ENCODE measurements at regions not wholly inside any gene's neighbourhood (a gene's known extent, or its start where the extent isn't known, plus 50 kb on each side); places are given as distances from the start of the nearest gene placed in this dataset.

- TF ChIP-seq, protein P1, sequence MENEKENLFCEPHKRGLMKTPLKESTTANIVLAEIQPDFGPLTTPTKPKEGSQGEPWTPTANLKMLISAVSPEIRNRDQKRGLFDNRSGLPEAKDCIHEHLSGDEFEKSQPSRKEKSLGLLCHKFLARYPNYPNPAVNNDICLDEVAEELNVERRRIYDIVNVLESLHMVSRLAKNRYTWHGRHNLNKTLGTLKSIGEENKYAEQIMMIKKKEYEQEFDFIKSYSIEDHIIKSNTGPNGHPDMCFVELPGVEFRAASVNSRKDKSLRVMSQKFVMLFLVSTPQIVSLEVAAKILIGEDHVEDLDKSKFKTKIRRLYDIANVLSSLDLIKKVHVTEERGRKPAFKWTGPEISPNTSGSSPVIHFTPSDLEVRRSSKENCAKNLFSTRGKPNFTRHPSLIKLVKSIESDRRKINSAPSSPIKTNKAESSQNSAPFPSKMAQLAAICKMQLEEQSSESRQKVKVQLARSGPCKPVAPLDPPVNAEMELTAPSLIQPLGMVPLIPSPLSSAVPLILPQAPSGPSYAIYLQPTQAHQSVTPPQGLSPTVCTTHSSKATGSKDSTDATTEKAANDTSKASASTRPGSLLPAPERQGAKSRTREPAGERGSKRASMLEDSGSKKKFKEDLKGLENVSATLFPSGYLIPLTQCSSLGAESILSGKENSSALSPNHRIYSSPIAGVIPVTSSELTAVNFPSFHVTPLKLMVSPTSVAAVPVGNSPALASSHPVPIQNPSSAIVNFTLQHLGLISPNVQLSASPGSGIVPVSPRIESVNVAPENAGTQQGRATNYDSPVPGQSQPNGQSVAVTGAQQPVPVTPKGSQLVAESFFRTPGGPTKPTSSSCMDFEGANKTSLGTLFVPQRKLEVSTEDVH (IDR thresholded peaks at IDR 0.05; ENCODE audit: low read depth, partially characterized antibody) = no peak
- TF ChIP-seq RELA (IDR thresholded peaks at IDR 0.05; ENCODE audit: borderline replicate concordance, partially characterized antibody) = no peak
These were observed 99.9 kb upstream of the FAM20A start (continued) for GRCh38 chr17:68701046-68701445.

GRCh38 chr17:68700421-68700820 lies 99.3 kb upstream of the FAM20A start:
- intact Hi-C loops (cut with micrococcal nuclease; ENCODE audit: unreplicated experiment) (no loop called here), in situ Hi-C loops (cut with MboI) (no loop called here)
- Histone ChIP-seq H3K27ac (ENCODE audit: control insufficient read depth, insufficient read depth) (no peak overlapping the region), H4K20me1 (ENCODE audit: control insufficient read depth, insufficient read depth) (no peaks in the 10 kb centered on the region), H3K4me2 (ENCODE audit: control insufficient read depth, insufficient read depth) (no peak overlapping the region), H3K4me3 (no peak overlapping the region), H3K9ac (ENCODE audit: control insufficient read depth, insufficient read depth, low read length) (no peak overlapping the region), H3K79me2 (ENCODE audit: control insufficient read depth, insufficient read depth, low read length) (no peaks in the 10 kb centered on the region), H2AFZ (ENCODE audit: control insufficient read depth, low read depth, low read length) (no peak overlapping the region), H3K27me3 (replicated peaks in 1 of 2; ENCODE audit: control insufficient read depth in 2 of 2, insufficient read depth in 2 of 2, low read length in 1 of 2) (no peaks in the 10 kb centered on the region), H3K9me3 (replicated peaks; ENCODE audit: control insufficient read depth, insufficient read depth, low read length) (no peaks in the 10 kb centered on the region), H3K36me3 (ENCODE audit: control insufficient read depth in 2 of 2, insufficient read depth in 2 of 2, low read length in 1 of 2) (no peaks in the 10 kb centered on the region; a peak in 1 of 4 replicates), H3K4me1 (ENCODE audit: control insufficient read depth, insufficient read depth, low read length) (no peaks in the 10 kb centered on the region)
- ChIA-PET CTCF (no interaction called here), POLR2A (no interaction called here), RAD21 (ENCODE audit: unreplicated experiment) (no interaction called here), SMC1A (ENCODE audit: uncharacterized antibody, unreplicated experiment) (interaction anchor here (0.9 kb wide), 1 partner anchor 10 kb away, joined by 3 read pairs; no protein-coding TSS in a partner anchor)
- TF ChIP-seq EP300 (IDR thresholded peaks at IDR 0.05; ENCODE audit: borderline replicate concordance in 1 of 2, control insufficient read depth in 1 of 2, low read depth in 2 of 2, low read length in 2 of 2) (no peak), ZBTB11 (CRISPR knock-in tag; IDR thresholded peaks at IDR 0.05) (no peak), CBFB (IDR thresholded peaks at IDR 0.05; ENCODE audit: low read depth) (no peak), ESRRA (IDR thresholded peaks at IDR 0.05; ENCODE audit: low read length) (no peak)
- DNase-seq (ENCODE audit: low read depth, low spot score) (no peak), FAIRE-seq (no peak), ATAC-seq (no peak)
- WGBS (ENCODE audit: insufficient coverage, insufficient replicate concordance, low lambda C conversion rate, missing lambda C conversion rate) = 52% methylated on average over 4 of the region's 4 CpGs
- no TSS peak for BruUV-seq (replicated peaks)
